Esophagus squamous epithelium (tissue), 5 donors: ENCODE measurements at regions not wholly inside any gene's neighbourhood (a gene's known extent, or its start where the extent isn't known, plus 50 kb on each side); places are given as distances from the start of the nearest gene placed in this dataset.

Experiments used
- DNase-seq: peaks from one replicate; lab custom pipeline; 2025; lab: John Stamatoyannopoulos, UW
- H3K27ac ChIP-seq, 4 donors: fragments of 200-600 bp; sonication (generic); one replicate each; pipeline ENCODE4 v1.5.1; 2016 to 2019; ENCODE audit warnings: mild to moderate bottlenecking in 1 of 4
- H3K27me3 ChIP-seq, 4 donors: fragments of 200-600 bp; sonication (generic); 1 replicate in 3 of 4; 2 replicates in 1 of 4; pipeline versions ENCODE4 v1.5.1 to v1.6.0; 2017 to 2021; ENCODE audit warnings: antibody characterized with exemption in 1 of 4
- H3K36me3 ChIP-seq, 3 donors: fragments of 200-600 bp; sonication (generic); one replicate each; pipeline ENCODE4 v1.5.1; 2016 to 2019
- H3K4me1 ChIP-seq, 3 donors: fragments of 200-600 bp; sonication (generic); one replicate each; pipeline ENCODE4 v1.5.1; 2017 to 2019
- H3K4me3 ChIP-seq, 4 donors: fragments of 200-600 bp; sonication (generic); 1 replicate in 3 of 4; 2 replicates in 1 of 4; pipeline ENCODE4 v1.5.1; 2016 to 2019; ENCODE audit warnings: mild to moderate bottlenecking in 2 of 4, moderate library complexity in 1 of 4
- H3K9me3 ChIP-seq, 3 donors: fragments of 200-600 bp; sonication (generic); one replicate each; pipeline ENCODE4 v1.5.1; 2016 to 2019
- POLR2A ChIP-seq, 4 donors: fragments of 450-650 bp; IDR thresholded peaks; one replicate each; pipeline ENCODE4 v1.6.1; 2017; ENCODE audit warnings: antibody characterized with exemption in 4 of 4, mild to moderate bottlenecking in 4 of 4, moderate library complexity in 3 of 4
- WGBS, 2 donors: methylation state at CpG; one replicate each; pipeline ENCODE4 v1.1.5; 2018; 5-methylcytosine and 5-hydroxymethylcytosine counted together
- intact Hi-C: fragments of 100-400 bp; cut with DNase I; formaldehyde crosslinking; loops from one replicate; pipeline ENCODE4 v1.15.0; 2022
- TF ChIP-seq, protein P1 (sequence below), 6 experiments: fragments of 450-650 bp in 4 of 6; fragments of 200-600 bp in 2 of 6; sonication (generic) in 2 of 6; IDR thresholded peaks; one replicate each; pipeline ENCODE4 v1.5.1; 2016 to 2019; ENCODE audit warnings: antibody characterized with exemption in 6 of 6, mild to moderate bottlenecking in 4 of 6, moderate library complexity in 4 of 6
- donor health status: DM: yes; HTN: yes; CAD: no.

DNA sequence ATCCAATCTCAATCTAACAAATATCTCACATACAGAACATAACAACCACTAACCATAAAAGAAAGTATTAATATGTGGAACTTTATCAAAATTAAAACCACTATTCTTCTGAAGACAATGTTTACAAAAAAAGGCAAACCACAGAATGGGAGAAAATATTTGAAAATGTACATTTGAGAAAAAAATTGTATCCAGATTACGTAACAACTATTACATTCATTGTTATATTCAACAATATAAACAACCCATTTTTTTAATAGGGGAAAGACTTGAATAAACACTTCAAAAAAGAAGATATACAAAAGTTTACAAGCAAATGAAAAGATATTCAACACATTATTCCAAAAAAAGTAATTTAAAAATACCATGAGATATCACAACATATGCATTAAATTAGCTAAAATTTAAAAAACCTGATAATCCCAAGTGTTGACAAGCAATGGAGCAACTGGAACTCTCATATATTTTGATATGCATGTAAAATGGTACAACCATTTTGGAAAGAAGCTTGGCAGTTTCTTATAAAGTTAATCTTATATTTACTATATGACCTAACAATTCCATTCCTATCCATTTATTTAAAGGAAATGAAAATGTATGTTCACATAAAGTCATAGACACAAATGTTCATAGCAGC, 124.3 kb upstream of the CDYL start:
- H3K36me3 ChIP-seq: no peaks in the 10 kb centered on the region
- H3K9me3 ChIP-seq: no peaks in the 10 kb centered on the region
- TF ChIP-seq POLR2A (IDR thresholded peaks at IDR 0.05): no peak
- TF ChIP-seq, protein P1, sequence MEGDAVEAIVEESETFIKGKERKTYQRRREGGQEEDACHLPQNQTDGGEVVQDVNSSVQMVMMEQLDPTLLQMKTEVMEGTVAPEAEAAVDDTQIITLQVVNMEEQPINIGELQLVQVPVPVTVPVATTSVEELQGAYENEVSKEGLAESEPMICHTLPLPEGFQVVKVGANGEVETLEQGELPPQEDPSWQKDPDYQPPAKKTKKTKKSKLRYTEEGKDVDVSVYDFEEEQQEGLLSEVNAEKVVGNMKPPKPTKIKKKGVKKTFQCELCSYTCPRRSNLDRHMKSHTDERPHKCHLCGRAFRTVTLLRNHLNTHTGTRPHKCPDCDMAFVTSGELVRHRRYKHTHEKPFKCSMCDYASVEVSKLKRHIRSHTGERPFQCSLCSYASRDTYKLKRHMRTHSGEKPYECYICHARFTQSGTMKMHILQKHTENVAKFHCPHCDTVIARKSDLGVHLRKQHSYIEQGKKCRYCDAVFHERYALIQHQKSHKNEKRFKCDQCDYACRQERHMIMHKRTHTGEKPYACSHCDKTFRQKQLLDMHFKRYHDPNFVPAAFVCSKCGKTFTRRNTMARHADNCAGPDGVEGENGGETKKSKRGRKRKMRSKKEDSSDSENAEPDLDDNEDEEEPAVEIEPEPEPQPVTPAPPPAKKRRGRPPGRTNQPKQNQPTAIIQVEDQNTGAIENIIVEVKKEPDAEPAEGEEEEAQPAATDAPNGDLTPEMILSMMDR (IDR thresholded peaks at IDR 0.05): no peak
- intact Hi-C loops: no loop called here
- H3K27ac ChIP-seq: no peak overlapping the region
- DNase-seq: no peak
- H3K4me3 ChIP-seq: no peak overlapping the region
- H3K4me1 ChIP-seq: peaks cover 0 to 12% (median 10%) of the 10 kb centered on the region in 3 donors
- peaks cover 0 to 3% (median 0%) of the 10 kb centered on the region in 4 donors for H3K27me3 ChIP-seq
- WGBS, 2 donors: 85 to 88% methylated on average over 1 of the region's 1 CpG

DNA sequence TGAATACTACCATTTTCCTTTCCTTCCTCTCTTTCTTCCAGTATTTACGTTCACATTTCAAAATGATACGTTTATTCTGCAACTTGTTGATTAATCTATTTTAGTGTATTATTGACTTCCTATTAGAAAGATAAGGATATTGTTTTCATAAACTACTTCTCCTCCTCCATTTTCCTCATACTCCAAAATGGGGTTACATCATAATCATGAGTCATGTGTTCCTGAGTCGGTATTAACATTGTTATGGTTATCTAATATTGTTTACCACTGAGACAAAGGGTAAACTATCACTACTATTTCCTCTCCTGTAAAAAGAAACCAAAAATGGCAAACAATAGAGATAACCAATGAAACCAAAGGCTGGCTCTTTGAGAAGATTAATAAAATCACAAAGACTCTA, 126.5 kb upstream of the CDYL start:
- Histone ChIP-seq H3K27me3 (peaks cover 0 to 3% (median 0%) of the 10 kb centered on the region in 4 donors), H3K4me3 (no peak overlapping the region), H3K36me3 (no peaks in the 10 kb centered on the region), H3K27ac (no peak overlapping the region), H3K4me1 (peaks cover 0 to 18% (median 10%) of the 10 kb centered on the region in 3 donors), H3K9me3 (no peaks in the 10 kb centered on the region)
- no peak for DNase-seq
- no peak for TF ChIP-seq POLR2A (IDR thresholded peaks at IDR 0.05)
- TF ChIP-seq, protein P1 (IDR thresholded peaks at IDR 0.05): no peak
- 53 to 61% methylated on average over 3 of the region's 3 CpGs for WGBS, 2 donors
- intact Hi-C loops: no loop called here

DNA sequence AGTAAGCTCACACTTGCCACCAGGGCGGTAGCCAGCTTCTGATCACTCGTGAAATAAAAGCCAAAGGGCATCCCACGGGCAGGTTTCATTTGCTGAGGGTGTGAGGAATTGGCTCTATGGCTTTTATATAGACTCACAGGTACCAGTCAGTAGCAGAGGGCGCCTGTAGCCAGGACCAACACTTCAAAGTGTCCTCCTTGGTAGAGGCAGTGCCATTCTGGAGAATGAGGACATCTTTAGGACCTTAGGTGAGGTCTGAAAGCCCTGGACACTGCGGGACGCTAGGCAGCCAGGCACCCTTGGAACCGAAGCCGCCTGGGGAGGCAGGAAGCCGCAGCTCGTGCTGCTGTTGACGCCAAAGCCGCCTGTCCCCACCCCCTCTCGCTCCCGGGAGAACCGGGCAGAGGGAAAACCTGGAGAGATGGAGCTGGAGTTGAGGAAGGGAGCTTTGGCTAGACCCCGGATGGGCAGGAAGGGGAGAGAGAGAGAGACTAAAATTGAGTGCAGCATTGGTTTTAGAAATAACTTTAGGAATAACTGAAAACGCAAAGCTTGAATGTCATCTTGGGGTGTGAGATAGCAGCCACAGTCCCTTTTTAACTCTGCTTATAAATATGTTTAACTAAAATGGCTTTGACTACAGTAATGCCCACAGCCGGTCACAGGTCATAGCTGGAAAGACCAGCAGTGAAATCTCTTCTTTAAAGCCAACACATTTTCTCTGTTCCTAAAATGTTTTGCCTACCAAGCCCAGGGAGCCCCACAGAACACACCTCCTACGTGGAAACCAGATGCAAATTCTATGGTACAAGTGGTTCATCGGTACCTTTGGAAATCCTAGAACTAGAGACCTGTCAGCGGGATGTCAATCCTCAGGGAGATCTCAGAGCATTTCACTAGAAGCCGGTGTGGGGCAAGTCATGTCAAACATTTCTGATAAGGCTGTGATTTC, 128.5 kb upstream of the CDYL start:
- whole genome bisulfite sequencing, 2 donors: 19 to 24% methylated on average over 18 to 19 of the region's 22 CpGs

DNA sequence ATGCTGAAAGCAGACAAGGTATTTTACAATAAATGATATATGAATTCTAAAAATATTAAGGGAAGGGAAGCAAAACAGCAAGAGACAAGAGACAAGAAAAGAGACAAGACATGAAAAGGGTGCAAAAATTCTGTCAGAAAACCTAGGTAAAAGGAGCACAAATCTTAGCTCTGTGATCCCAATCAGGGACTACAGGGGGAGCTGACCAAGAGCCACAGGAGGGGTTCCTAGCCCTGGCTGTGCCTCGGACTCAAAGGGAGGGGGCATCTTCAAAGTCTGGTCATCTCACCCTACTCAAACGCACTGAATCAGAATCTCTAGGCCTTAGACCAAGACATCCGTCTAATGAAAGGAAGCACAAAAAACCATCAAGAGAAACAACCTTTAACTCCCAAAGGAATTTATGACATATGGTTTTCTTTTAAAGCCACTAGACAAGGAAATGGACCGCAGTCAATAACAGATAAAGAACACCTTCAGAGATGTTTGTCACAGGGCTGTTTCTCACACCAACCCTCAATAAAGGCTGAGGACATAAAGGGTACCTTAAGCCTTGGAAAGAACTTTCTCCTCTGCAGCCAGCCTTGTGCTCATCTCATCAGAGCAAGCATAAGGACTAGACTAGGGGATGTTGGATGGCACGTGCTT, 130.4 kb upstream of the CDYL start:
- H3K27me3 ChIP-seq: peaks cover 0 to 3% (median 0%) of the 10 kb centered on the region in 4 donors
- no peaks in the 10 kb centered on the region for H3K36me3 ChIP-seq
- peak overlapping the region in 2 of 4 donors; percentile 43 to 49 for H3K27ac ChIP-seq
- no peak for DNase-seq
- H3K4me1 ChIP-seq: peaks cover 0 to 18% (median 10%) of the 10 kb centered on the region in 3 donors
- 80% methylated on average over 5 of the region's 5 CpGs for WGBS, 2 donors
- intact Hi-C loops: no loop called here
- no peak overlapping the region for H3K4me3 ChIP-seq
- no peaks in the 10 kb centered on the region for H3K9me3 ChIP-seq
- no peak for TF ChIP-seq POLR2A (IDR thresholded peaks at IDR 0.05)
- TF ChIP-seq, protein P1 (IDR thresholded peaks at IDR 0.05): no peak

More for the DNA sequence above, 128.5 kb upstream of the CDYL start:
- no peaks in the 10 kb centered on the region for H3K36me3 ChIP-seq
- peaks cover 0 to 3% (median 0%) of the 10 kb centered on the region in 4 donors for H3K27me3 ChIP-seq
- DNase-seq: no peak
- H3K27ac ChIP-seq: peak overlapping the region in 3 of 4 donors; percentile 51 to 79 (median 62)
- no peaks in the 10 kb centered on the region for H3K9me3 ChIP-seq
- H3K4me3 ChIP-seq: peak overlapping the region; percentile 10 to 63 (median 39)
- TF ChIP-seq POLR2A (IDR thresholded peaks at IDR 0.05): peak in 1 of 4 donors; percentile 36
- TF ChIP-seq, protein P1 (IDR thresholded peaks at IDR 0.05): no peak
- intact Hi-C loops: no loop called here
- H3K4me1 ChIP-seq: peaks cover 0 to 18% (median 10%) of the 10 kb centered on the region in 3 donors
